Activated T-helper 1 cell treated with anti-CD3 and anti-CD28 coated beads, Interleukin-12 subunit alpha, Interleukin-12 subunit beta, Interleukin-2, Interleukin-4 antibody, amounts not matched to agents 30 ng/mL and 10 ng/mL and 1 ng/mL, durations not matched to agents 14 hours and 24 hours and 36 hours (primary cell): ENCODE measurements at regions not wholly inside any gene's neighbourhood (a gene's known extent, or its start where the extent isn't known, plus 50 kb on each side); places are given as distances from the start of the nearest gene placed in this dataset.
"Not testable (repeated sequence)": the region's sequence is repeated elsewhere in the genome, so short reads cannot be mapped to it uniquely, and the experiment has no call there.

ENCODE experiments used
- DNase-seq: peaks from one replicate; pipeline ENCODE4 v3.0.0; 2021; ENCODE audit warnings: low spot score
- H3K27ac Mint-ChIP-seq: one replicate; pipeline ENCODE4 v1.8.0; 2021; ENCODE audit warnings: mild to moderate bottlenecking, mixed read lengths
- H3K27me3 Mint-ChIP-seq: one replicate; pipeline ENCODE4 v1.8.0; 2022; ENCODE audit warnings: mild to moderate bottlenecking, moderate library complexity, mixed read lengths; ENCODE audit not compliant: insufficient read depth
- H3K36me3 Mint-ChIP-seq: one replicate; pipeline ENCODE4 v1.8.0; 2021; ENCODE audit warnings: low read depth, mixed read lengths
- H3K4me1 Mint-ChIP-seq: one replicate; pipeline ENCODE4 v1.8.0; 2021; ENCODE audit warnings: low read depth, mixed read lengths
- H3K4me3 Mint-ChIP-seq: one replicate; pipeline ENCODE4 v1.8.0; 2021; ENCODE audit warnings: mild to moderate bottlenecking, moderate library complexity, mixed read lengths
- H3K9me3 Mint-ChIP-seq: one replicate; pipeline ENCODE4 v1.8.0; 2021; ENCODE audit warnings: mixed read lengths
- intact Hi-C: fragments of 100-400 bp; cut with micrococcal nuclease; formaldehyde crosslinking; loops from one replicate; pipeline ENCODE4 v1.15.1; 2024

GRCh38 chr5:156089955-156090940 is 236.7 kb upstream of the SGCD start:
- H3K9me3 Mint-ChIP-seq, H3K4me1 Mint-ChIP-seq, H3K36me3 Mint-ChIP-seq, DNase-seq, H3K4me3 Mint-ChIP-seq, H3K27ac Mint-ChIP-seq, intact Hi-C loops, H3K27me3 Mint-ChIP-seq: not testable (repeated sequence)

- Mint-ChIP-seq H3K4me1 (no peaks in the 10 kb centered on the region), H3K36me3 (no peaks in the 10 kb centered on the region), H3K27me3 (no peaks in the 10 kb centered on the region), H3K4me3 (no peak overlapping the region), H3K9me3 (peaks cover 10% of the 10 kb centered on the region), H3K27ac (no peak overlapping the region)
- intact Hi-C loops: no loop called here
- no peak for DNase-seq
Measured at GRCh38 chr5:156093024-156093423, 233.9 kb upstream of the SGCD start.

- H3K4me1 Mint-ChIP-seq: no peaks in the 10 kb centered on the region
- peaks cover 2% of the 10 kb centered on the region for H3K27me3 Mint-ChIP-seq
- H3K9me3 Mint-ChIP-seq: peaks cover 10% of the 10 kb centered on the region
- H3K36me3 Mint-ChIP-seq: no peaks in the 10 kb centered on the region
- no peak overlapping the region for H3K27ac Mint-ChIP-seq
- H3K4me3 Mint-ChIP-seq: no peak overlapping the region
- intact Hi-C loops: no loop called here
- no peak for DNase-seq
Measured at GRCh38 chr5:156094001-156094400, 233.0 kb upstream of the SGCD start.

GRCh38 chr5:156095709-156096241 is 231.2 kb upstream of the SGCD start:
- H3K36me3 Mint-ChIP-seq: no peaks in the 10 kb centered on the region
- no peak for DNase-seq
- peaks cover 2% of the 10 kb centered on the region for H3K9me3 Mint-ChIP-seq
- peaks cover 2% of the 10 kb centered on the region for H3K27me3 Mint-ChIP-seq
- no peaks in the 10 kb centered on the region for H3K4me1 Mint-ChIP-seq
- no peak overlapping the region for H3K27ac Mint-ChIP-seq
- intact Hi-C loops: no loop called here
- H3K4me3 Mint-ChIP-seq: no peak overlapping the region

- H3K4me1 Mint-ChIP-seq: no peaks in the 10 kb centered on the region
- intact Hi-C loops: no loop called here
- no peak overlapping the region for H3K27ac Mint-ChIP-seq
- H3K27me3 Mint-ChIP-seq: peaks cover 2% of the 10 kb centered on the region
- DNase-seq: no peak
- H3K9me3 Mint-ChIP-seq: no peaks in the 10 kb centered on the region
- no peak overlapping the region for H3K4me3 Mint-ChIP-seq
- H3K36me3 Mint-ChIP-seq: no peaks in the 10 kb centered on the region
Measured at GRCh38 chr5:156096259-156096658, 230.7 kb upstream of the SGCD start.

GRCh38 chr5:156103155-156103885 is 223.6 kb upstream of the SGCD start:
- intact Hi-C loops: no loop called here
- H3K4me1 Mint-ChIP-seq: no peaks in the 10 kb centered on the region
- no peaks in the 10 kb centered on the region for H3K36me3 Mint-ChIP-seq
- DNase-seq: no peak
- peaks cover 2% of the 10 kb centered on the region for H3K27me3 Mint-ChIP-seq
- H3K27ac Mint-ChIP-seq: no peak overlapping the region
- H3K4me3 Mint-ChIP-seq: no peak overlapping the region
- no peaks in the 10 kb centered on the region for H3K9me3 Mint-ChIP-seq

- Mint-ChIP-seq H3K27ac (no peak overlapping the region), H3K36me3 (no peaks in the 10 kb centered on the region), H3K9me3 (no peaks in the 10 kb centered on the region), H3K4me3 (no peak overlapping the region), H3K4me1 (no peaks in the 10 kb centered on the region), H3K27me3 (peaks cover 3% of the 10 kb centered on the region)
- intact Hi-C loops: no loop called here
- DNase-seq: no peak
Measured at GRCh38 chr5:156109317-156110023, 217.5 kb upstream of the SGCD start.

- no peak overlapping the region for H3K27ac Mint-ChIP-seq
- no peaks in the 10 kb centered on the region for H3K4me1 Mint-ChIP-seq
- no peak overlapping the region for H3K4me3 Mint-ChIP-seq
- intact Hi-C loops: no loop called here
- no peak for DNase-seq
- peaks cover 7% of the 10 kb centered on the region for H3K27me3 Mint-ChIP-seq
- no peaks in the 10 kb centered on the region for H3K36me3 Mint-ChIP-seq
- H3K9me3 Mint-ChIP-seq: no peaks in the 10 kb centered on the region
Measured at GRCh38 chr5:156119692-156120091, 207.3 kb upstream of the SGCD start.

- H3K4me3 Mint-ChIP-seq: no peak overlapping the region
- DNase-seq: no peak
Measured at GRCh38 chr5:156120777-156121176, 206.2 kb upstream of the SGCD start.

GRCh38 chr5:156121234-156121633 is 205.7 kb upstream of the SGCD start:
- DNase-seq: no peak
- Mint-ChIP-seq H3K27me3 (peaks cover 7% of the 10 kb centered on the region), H3K36me3 (no peaks in the 10 kb centered on the region), H3K9me3 (no peaks in the 10 kb centered on the region), H3K27ac (no peak overlapping the region), H3K4me1 (no peaks in the 10 kb centered on the region), H3K4me3 (no peak overlapping the region)
- intact Hi-C loops: no loop called here

More at GRCh38 chr5:156120777-156121176, 206.2 kb upstream of the SGCD start:
- H3K36me3 Mint-ChIP-seq: no peaks in the 10 kb centered on the region
- no peaks in the 10 kb centered on the region for H3K9me3 Mint-ChIP-seq
- no peak overlapping the region for H3K27ac Mint-ChIP-seq
- peaks cover 7% of the 10 kb centered on the region for H3K27me3 Mint-ChIP-seq
- no peaks in the 10 kb centered on the region for H3K4me1 Mint-ChIP-seq
- intact Hi-C loops: no loop called here

GRCh38 chr5:156121882-156122281 is 205.1 kb upstream of the SGCD start:
- DNase-seq: no peak
- H3K4me1 Mint-ChIP-seq: no peaks in the 10 kb centered on the region

GRCh38 chr5:156124708-156125107 is 202.3 kb upstream of the SGCD start:
- Mint-ChIP-seq H3K4me1 (no peaks in the 10 kb centered on the region), H3K36me3 (no peaks in the 10 kb centered on the region), H3K27me3 (no peaks in the 10 kb centered on the region), H3K9me3 (no peaks in the 10 kb centered on the region), H3K27ac (no peak overlapping the region), H3K4me3 (no peak overlapping the region)
- no peak for DNase-seq
- intact Hi-C loops: no loop called here

More at GRCh38 chr5:156121882-156122281, 205.1 kb upstream of the SGCD start:
- H3K9me3 Mint-ChIP-seq: no peaks in the 10 kb centered on the region
- H3K36me3 Mint-ChIP-seq: no peaks in the 10 kb centered on the region
- H3K27ac Mint-ChIP-seq: no peak overlapping the region
- intact Hi-C loops: no loop called here
- H3K4me3 Mint-ChIP-seq: no peak overlapping the region
- H3K27me3 Mint-ChIP-seq: peaks cover 3% of the 10 kb centered on the region
